ENCODE measurements at regions not wholly inside any gene's neighbourhood (a gene's known extent, or its start where the extent isn't known, plus 50 kb on each side); places are given as distances from the start of the nearest gene placed in this dataset.

- H3K4me1 ChIP-seq: no peaks in the 10 kb centered on the region
- no peak for DNase-seq (ENCODE audit: extremely low spot score in 2 of 2)
- no peaks in the 10 kb centered on the region for H3K9me3 ChIP-seq
- H3K36me3 ChIP-seq: no peaks in the 10 kb centered on the region
- H3K27me3 ChIP-seq: no peaks in the 10 kb centered on the region
- H3K27ac ChIP-seq: no peak overlapping the region
- TF ChIP-seq POLR2A (IDR thresholded peaks at IDR 0.05): no peak
- no peak for TF ChIP-seq POLR2AphosphoS5 (IDR thresholded peaks at IDR 0.05; ENCODE audit: insufficient read depth in 1 of 2, low read depth in 1 of 2)
- TF ChIP-seq CTCF (IDR thresholded peaks at IDR 0.05): no peak
- no peak overlapping the region for H3K4me3 ChIP-seq
- intact Hi-C loops (cut with DNase I): no loop called here
Measured at GRCh38 chr7:120110169-120110568, 162.8 kb upstream of the KCND2 start.

- TF ChIP-seq POLR2AphosphoS5 (IDR thresholded peaks at IDR 0.05; ENCODE audit: insufficient read depth in 1 of 2, low read depth in 1 of 2) (no peak), POLR2A (IDR thresholded peaks at IDR 0.05) (no peak), CTCF (IDR thresholded peaks at IDR 0.05) (no peak)
- Histone ChIP-seq H3K4me3 (no peak overlapping the region), H3K9me3 (no peaks in the 10 kb centered on the region), H3K27me3 (no peaks in the 10 kb centered on the region), H3K27ac (no peak overlapping the region), H3K36me3 (no peaks in the 10 kb centered on the region), H3K4me1 (no peaks in the 10 kb centered on the region)
- intact Hi-C loops (cut with DNase I): no loop called here
- DNase-seq (ENCODE audit: extremely low spot score in 2 of 2): no peak
Measured at GRCh38 chr7:120114626-120115025, 158.3 kb upstream of the KCND2 start.

GRCh38 chr7:120123528-120123927 is 149.4 kb upstream of the KCND2 start:
- Histone ChIP-seq H3K36me3 (no peaks in the 10 kb centered on the region), H3K4me1 (no peaks in the 10 kb centered on the region), H3K9me3 (no peaks in the 10 kb centered on the region), H3K4me3 (no peak overlapping the region), H3K27ac (no peak overlapping the region), H3K27me3 (no peaks in the 10 kb centered on the region)
- DNase-seq (ENCODE audit: extremely low spot score in 2 of 2): no peak
- intact Hi-C loops (cut with DNase I): no loop called here
- TF ChIP-seq POLR2A (IDR thresholded peaks at IDR 0.05) (no peak), POLR2AphosphoS5 (IDR thresholded peaks at IDR 0.05; ENCODE audit: insufficient read depth in 1 of 2, low read depth in 1 of 2) (no peak), CTCF (IDR thresholded peaks at IDR 0.05) (no peak)

- Histone ChIP-seq H3K4me3 (no peak overlapping the region), H3K27ac (no peak overlapping the region), H3K9me3 (no peaks in the 10 kb centered on the region), H3K36me3 (no peaks in the 10 kb centered on the region), H3K27me3 (no peaks in the 10 kb centered on the region), H3K4me1 (no peaks in the 10 kb centered on the region)
- intact Hi-C loops (cut with DNase I): no loop called here
- peak in 1 of 2 donors; percentile 82 for DNase-seq (ENCODE audit: extremely low spot score in 2 of 2)
- TF ChIP-seq CTCF (IDR thresholded peaks at IDR 0.05): no peak
- no peak for TF ChIP-seq POLR2AphosphoS5 (IDR thresholded peaks at IDR 0.05; ENCODE audit: insufficient read depth in 1 of 2, low read depth in 1 of 2)
- no peak for TF ChIP-seq POLR2A (IDR thresholded peaks at IDR 0.05)
Measured at GRCh38 chr7:120131096-120131839, 141.7 kb upstream of the KCND2 start.

GRCh38 chr7:120138497-120138896 is 134.5 kb upstream of the KCND2 start:
- intact Hi-C loops (cut with DNase I): no loop called here
- no peak overlapping the region for H3K4me3 ChIP-seq
- H3K36me3 ChIP-seq: no peaks in the 10 kb centered on the region
- TF ChIP-seq POLR2AphosphoS5 (IDR thresholded peaks at IDR 0.05; ENCODE audit: insufficient read depth in 1 of 2, low read depth in 1 of 2) (no peak), CTCF (IDR thresholded peaks at IDR 0.05) (no peak), POLR2A (IDR thresholded peaks at IDR 0.05) (no peak)
- H3K9me3 ChIP-seq: no peaks in the 10 kb centered on the region
- no peak for DNase-seq (ENCODE audit: extremely low spot score in 2 of 2)
- H3K4me1 ChIP-seq: no peaks in the 10 kb centered on the region
- no peak overlapping the region for H3K27ac ChIP-seq
- H3K27me3 ChIP-seq: no peaks in the 10 kb centered on the region

All from vagina (tissue), 2 donors.